ENCODE measurements at regions not wholly inside any gene's neighbourhood (a gene's known extent, or its start where the extent isn't known, plus 50 kb on each side); places are given as distances from the start of the nearest gene placed in this dataset.
A peak's percentile ranks its signal among the peaks of the same experiment; 100 is the strongest.

GRCh38 chr12:126757326-126757725 lies 1509.6 kb upstream of the TMEM132C start:
- no peak for DNase-seq (ENCODE audit: low read depth in 2 of 2)

- DNase-seq (ENCODE audit: low read depth in 2 of 2): no peak
Measured at GRCh38 chr12:126760092-126760491, 1506.9 kb upstream of the TMEM132C start.

DNA sequence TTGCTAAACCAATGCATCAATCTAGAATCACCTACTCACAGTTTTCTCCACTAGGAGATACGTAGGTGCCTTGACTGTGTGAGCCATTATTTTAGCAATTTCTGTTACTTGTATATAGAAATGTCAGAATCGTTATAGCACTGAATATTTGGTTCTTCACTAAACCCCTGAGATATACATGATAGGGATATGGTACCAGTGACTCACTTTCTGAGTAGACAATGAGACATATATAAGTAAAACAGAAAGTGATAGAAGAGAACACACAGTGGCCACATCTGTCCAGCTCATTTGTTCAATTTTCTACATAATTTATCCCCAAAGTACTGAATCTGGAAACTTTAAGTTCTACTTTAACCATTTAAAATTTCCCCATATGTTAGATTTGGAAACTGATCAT lies 1505.5 kb upstream of the TMEM132C start:
- DNase-seq (ENCODE audit: low read depth in 2 of 2): no peak

GRCh38 chr12:126762150-126762549 lies 1504.8 kb upstream of the TMEM132C start:
- DNase-seq (ENCODE audit: low read depth in 2 of 2): no peak

DNA sequence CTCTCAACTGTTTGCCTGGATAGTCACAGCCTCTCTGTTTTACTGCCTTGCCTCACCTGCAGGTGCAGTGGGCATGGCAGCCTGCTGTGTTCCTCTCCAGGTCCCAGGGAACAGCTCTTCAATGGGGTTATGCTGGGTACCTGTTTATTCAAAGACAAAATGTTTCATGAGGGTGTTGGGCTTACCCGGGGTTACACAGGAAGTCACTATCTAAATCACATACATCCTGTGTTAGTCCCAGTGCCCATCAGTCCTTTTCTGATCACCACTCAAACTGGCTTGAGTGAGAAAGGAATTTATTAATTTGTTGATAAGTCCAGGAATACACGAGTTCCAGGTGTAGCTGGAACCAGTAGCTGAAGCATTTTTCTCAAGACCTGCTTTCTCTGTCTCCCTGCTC lies 1503.6 kb upstream of the TMEM132C start:
- no peak for DNase-seq (ENCODE audit: low read depth in 2 of 2)

- no peak for DNase-seq (ENCODE audit: low read depth in 2 of 2)
Measured at GRCh38 chr12:126767334-126767733, 1499.6 kb upstream of the TMEM132C start.

DNA sequence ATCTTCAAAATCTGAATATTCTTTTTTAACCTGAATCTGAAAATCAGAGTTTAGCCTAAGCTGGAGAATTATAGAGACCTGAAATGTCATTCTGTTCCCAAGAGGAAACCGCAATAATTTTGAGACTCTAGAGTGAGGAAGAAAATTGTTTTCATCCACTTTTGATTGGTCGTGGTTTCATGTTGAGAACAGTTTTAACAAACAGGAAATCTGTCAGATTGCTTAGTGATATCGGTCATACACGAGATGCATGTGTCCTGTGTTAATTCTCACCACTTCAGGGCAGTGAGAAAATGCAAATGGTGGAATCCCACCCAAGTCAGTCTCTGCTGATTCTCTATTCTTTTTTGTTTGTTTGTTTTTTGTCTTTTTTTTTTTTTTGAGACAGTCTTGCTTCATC lies 1498.5 kb upstream of the TMEM132C start:
- no peak for DNase-seq (ENCODE audit: low read depth in 2 of 2)

GRCh38 chr12:126770188-126770587 lies 1496.8 kb upstream of the TMEM132C start:
- DNase-seq (ENCODE audit: low read depth in 2 of 2): no peak

- peak in 1 of 2 experiments; percentile 4 for DNase-seq (ENCODE audit: low read depth in 2 of 2)
Measured at GRCh38 chr12:126772171-126772864, 1494.7 kb upstream of the TMEM132C start.

DNA sequence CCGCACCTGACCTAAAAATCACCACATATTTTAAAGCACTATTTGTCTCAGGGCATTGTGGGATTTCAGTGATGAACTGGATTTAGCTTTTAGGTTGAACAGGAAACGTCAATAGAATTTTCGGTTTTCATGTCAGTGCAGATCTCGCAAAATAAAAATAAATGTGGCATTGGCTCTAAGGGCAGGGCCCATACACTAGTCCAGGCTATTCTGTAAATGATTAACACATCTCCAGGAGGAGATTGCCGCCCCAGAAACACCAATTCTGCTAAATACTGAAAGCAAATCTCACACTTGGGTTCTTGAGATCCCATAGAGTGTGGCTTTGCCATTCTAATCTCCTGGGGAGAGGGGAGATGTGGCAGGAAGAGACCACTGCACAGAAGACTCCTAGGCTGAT lies 1494.0 kb upstream of the TMEM132C start:
- DNase-seq (ENCODE audit: low read depth in 2 of 2): no peak

DNA sequence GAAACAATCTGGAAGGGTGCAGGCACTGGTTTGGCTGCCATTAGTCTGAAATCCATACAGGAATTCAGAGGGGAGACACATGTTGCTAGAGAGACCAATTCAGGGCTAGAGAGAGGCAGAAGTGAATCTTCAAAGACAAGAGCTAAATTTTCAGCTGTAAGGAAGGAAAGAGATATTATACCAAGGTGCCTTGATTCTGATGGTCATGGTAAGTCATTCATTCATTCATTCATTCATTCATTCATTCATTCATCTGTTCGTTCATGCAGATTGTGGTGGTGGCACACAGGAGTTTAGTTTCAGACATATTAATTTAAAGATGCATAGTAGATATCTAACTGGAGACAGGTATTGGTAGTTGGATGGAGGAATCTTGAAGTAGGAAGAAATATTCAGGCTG lies 1493.5 kb upstream of the TMEM132C start:
- no peak for DNase-seq (ENCODE audit: low read depth in 2 of 2)

DNA sequence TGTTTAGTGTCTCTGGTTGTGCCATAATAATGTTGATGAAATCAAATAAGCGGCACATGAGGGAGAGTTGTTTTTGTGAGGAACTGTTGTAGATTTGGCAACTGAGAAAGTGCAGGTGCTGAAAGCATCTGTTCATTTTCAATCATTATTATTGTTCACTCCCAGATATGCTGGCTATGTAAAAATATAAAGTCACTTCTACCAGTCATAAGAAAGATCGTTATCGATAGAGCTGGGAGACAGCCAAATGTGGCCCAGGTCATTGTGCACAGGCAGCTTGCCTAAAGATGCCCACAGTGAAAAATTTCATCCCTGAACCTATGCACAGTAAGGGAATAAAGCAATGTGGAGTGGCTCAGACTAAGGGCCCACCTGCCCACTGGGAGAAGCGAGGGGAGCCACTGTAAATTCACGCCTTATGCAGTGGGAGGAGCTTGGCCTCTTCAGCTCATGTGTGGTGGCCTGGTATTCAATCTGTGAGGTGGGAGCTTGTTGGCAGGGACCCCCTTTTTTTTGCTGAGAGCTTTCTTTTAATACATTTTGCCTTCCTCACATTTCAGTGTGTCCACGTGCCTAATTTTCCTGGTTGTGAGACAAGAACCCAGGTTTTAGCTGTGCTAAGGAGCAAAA lies 1490.8 kb upstream of the TMEM132C start:
- DNase-seq (ENCODE audit: low read depth in 2 of 2): no peak

GRCh38 chr12:126780343-126780742 lies 1486.6 kb upstream of the TMEM132C start:
- no peak for DNase-seq (ENCODE audit: low read depth in 2 of 2)

DNA sequence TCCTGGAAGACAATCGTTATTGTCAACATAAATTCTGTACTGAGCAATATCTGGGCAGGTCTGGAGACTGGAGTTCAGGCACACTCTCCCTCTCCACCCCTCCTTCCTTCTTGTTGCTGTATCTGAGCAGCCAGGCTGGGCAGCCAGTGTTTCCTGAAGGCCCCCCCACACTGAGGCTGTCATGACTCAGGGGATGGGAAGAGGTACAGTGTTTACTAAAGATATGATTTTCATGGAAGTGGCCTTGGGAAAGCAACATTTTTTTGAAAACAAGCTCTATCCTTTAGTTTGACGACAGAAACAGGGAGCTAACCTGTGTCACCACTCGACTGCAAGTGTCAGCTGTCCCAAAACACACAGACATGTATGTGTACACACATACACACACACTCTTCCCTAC lies 1485.4 kb upstream of the TMEM132C start:
- DNase-seq (ENCODE audit: low read depth in 2 of 2): no peak

GRCh38 chr12:126782083-126782482 lies 1484.9 kb upstream of the TMEM132C start:
- DNase-seq (ENCODE audit: low read depth in 2 of 2): no peak

DNA sequence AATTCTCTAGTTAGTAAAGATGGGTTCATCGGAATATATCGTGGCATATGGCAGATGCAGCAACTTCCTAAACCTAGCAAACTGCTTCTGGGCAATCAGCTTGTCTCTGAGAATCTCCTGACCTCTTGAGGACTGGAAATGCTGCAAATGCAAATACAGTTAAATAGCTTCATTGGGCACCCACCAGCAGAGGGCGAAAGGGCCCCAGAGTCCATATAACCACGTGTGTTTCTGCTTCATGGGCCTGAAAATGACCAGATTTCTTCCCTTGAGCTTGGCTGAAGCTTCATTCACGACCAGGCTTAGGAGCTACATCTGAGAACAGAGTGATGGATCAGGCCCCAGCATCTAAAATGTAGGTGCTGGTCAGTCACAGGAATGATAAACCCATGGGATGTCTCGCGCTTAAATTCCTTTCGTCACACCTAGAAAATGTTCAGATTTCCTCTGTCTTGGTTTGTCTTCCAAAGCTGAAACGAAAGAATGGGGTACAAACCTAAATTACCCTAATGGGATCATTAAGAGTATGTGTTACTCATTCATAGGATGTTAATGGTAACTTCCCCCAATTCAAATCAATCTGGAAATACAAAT lies 1482.5 kb upstream of the TMEM132C start:
- peak in 1 of 2 experiments; percentile 29 for DNase-seq (ENCODE audit: low read depth in 2 of 2)

DNA sequence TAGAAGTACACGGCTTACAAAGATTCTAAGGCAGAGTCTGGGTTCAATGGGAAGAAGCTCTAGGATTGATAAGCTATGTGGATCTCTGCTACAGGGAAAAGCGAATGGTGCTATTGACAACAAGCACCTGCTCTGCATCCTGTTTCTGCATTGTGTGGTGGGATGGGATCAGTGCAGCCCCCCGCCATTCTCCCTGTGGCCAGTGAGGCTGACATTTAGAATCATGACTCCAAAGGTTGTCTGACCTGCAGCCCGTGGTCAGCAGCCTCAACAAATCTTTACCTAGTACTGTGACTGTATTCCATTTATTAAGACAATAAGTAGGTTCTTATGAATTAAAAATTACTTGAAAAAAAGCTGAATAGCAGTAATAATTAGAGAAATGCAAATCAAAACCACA lies 1477.0 kb upstream of the TMEM132C start:
- no peak for DNase-seq (ENCODE audit: low read depth in 2 of 2)

DNA sequence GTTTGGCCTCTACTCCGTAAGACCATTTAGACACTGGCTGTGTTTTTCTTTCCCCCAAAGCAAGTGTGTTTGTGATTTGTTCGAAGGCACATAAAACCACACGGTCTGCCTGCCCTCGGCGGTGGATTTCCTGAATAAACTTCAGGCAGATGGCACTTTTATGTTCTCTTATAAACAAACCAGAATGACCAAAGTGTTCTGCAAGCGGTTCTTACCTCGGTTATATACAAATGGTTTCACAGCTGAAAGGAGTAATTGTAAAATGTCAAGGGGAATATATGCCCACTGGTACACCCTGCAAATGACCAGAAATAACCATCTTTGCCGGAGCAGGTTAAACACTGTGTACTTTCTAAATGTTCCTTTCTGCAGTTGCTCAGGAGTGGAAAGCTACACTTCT lies 1475.8 kb upstream of the TMEM132C start:
- no peak for DNase-seq (ENCODE audit: low read depth in 2 of 2)

GRCh38 chr12:126792411-126792810 lies 1474.6 kb upstream of the TMEM132C start:
- no peak for DNase-seq (ENCODE audit: low read depth in 2 of 2)

GRCh38 chr12:126797525-126797924 lies 1469.4 kb upstream of the TMEM132C start:
- no peak for DNase-seq (ENCODE audit: low read depth in 2 of 2)

GRCh38 chr12:126798449-126798848 lies 1468.5 kb upstream of the TMEM132C start:
- no peak for DNase-seq (ENCODE audit: low read depth in 2 of 2)

- DNase-seq (ENCODE audit: low read depth in 2 of 2): no peak
Measured at GRCh38 chr12:126807312-126807865, 1459.6 kb upstream of the TMEM132C start.

DNA sequence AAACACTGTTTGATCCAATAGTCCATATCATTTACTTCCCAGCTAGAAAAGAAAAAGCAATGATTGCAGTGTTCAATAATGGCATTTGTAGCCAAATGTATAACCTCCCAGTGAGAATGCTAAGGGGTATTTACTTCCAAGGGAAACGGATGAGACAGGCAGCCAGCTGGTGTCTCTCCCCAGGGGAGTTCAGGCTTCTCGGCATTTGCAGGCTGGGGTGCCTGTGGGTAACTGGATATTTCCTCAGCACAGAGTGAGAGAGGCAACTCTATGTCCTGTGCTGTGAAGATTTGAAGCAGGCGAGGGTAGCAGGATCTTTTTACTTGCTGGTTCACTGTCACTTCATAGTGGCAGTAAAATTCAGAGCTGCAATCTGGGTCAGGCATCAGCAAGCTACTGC lies 1455.6 kb upstream of the TMEM132C start:
- DNase-seq (ENCODE audit: low read depth in 2 of 2): no peak
